GM13976 (cell line): ENCODE measurements at regions not wholly inside any gene's neighbourhood (a gene's known extent, or its start where the extent isn't known, plus 50 kb on each side); places are given as distances from the start of the nearest gene placed in this dataset.
"Not testable (repeated sequence)": the region's sequence is repeated elsewhere in the genome, so short reads cannot be mapped to it uniquely, and the experiment has no call there.

ENCODE experiments used
- DNase-seq: peaks from one replicate; pipeline ENCODE4 v3.0.0; 2012; ENCODE audit warnings: low spot score
- in situ Hi-C: fragments of 300-500 bp; cut with MboI; formaldehyde crosslinking; loops from one replicate; pipeline ENCODE4 v1.12.0; 2022; ENCODE audit warnings: low sequenced_read_pairs, mixed read lengths, inconsistent platforms; ENCODE audit not compliant: unreplicated experiment
- TF ChIP-seq, protein P1 (sequence below): IDR thresholded peaks from 2 replicates; pipeline ENCODE4 v1.5.1; 2012; ENCODE audit warnings: borderline replicate concordance, mild to moderate bottlenecking; ENCODE audit not compliant: insufficient read depth; ENCODE audit errors: extremely low read depth, missing control alignments, control extremely low read depth

GRCh38 chr1:201731592-201731991 is 97.4 kb upstream of the IPO9 start:
- DNase-seq: no peak
- TF ChIP-seq, protein P1, sequence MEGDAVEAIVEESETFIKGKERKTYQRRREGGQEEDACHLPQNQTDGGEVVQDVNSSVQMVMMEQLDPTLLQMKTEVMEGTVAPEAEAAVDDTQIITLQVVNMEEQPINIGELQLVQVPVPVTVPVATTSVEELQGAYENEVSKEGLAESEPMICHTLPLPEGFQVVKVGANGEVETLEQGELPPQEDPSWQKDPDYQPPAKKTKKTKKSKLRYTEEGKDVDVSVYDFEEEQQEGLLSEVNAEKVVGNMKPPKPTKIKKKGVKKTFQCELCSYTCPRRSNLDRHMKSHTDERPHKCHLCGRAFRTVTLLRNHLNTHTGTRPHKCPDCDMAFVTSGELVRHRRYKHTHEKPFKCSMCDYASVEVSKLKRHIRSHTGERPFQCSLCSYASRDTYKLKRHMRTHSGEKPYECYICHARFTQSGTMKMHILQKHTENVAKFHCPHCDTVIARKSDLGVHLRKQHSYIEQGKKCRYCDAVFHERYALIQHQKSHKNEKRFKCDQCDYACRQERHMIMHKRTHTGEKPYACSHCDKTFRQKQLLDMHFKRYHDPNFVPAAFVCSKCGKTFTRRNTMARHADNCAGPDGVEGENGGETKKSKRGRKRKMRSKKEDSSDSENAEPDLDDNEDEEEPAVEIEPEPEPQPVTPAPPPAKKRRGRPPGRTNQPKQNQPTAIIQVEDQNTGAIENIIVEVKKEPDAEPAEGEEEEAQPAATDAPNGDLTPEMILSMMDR: no peak
- in situ Hi-C loops: no loop called here

GRCh38 chr1:201732351-201732750 is 96.6 kb upstream of the IPO9 start:
- in situ Hi-C loops: no loop called here
- TF ChIP-seq, protein P1: no peak
- no peak for DNase-seq

DNA sequence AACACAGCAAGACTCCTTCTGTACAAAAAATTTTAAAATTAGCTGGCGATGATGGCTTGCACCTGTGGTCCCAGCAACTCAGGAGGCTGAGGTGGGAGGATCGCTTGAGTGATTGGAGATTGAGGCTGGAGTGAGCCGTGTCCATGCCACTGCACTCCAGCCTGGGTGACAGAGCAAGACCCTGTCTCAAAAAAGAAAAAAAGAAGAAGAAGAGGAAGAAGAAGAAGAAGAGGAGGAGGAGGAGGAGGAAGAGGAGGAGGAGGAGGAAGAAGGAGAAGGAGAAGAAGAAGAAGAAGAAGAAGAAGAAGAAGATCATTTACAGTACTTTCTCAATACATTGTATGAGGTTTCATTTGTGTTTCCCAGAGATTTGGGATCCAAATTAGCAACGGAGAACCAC is 94.7 kb upstream of the IPO9 start:
- in situ Hi-C loops, DNase-seq: not testable (repeated sequence)

DNA sequence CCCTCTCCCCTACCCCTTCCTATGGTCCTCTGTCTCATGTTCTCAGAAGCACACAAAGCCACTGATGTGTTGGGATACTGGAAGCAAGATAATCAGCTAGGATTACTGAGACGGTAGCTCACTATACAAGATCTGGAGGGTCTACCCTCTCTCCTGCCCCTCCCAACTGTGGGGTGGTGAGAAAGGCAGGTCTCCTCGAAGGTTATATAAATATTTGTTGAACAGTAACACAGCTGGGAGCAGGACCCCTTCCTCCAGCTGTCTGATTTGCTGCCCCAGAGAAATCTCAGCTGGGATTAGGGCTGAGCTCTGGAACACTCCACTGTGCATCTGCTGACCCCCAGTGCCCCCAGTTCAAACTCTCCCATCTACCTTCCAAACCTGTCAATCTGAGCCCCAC is 94.2 kb upstream of the IPO9 start:
- TF ChIP-seq, protein P1: no peak
- DNase-seq: no peak
- in situ Hi-C loops: no loop called here

GRCh38 chr1:201736707-201737320 is 92.1 kb upstream of the IPO9 start:
- in situ Hi-C loops: no loop called here
- DNase-seq: no peak
- TF ChIP-seq, protein P1: no peak

DNA sequence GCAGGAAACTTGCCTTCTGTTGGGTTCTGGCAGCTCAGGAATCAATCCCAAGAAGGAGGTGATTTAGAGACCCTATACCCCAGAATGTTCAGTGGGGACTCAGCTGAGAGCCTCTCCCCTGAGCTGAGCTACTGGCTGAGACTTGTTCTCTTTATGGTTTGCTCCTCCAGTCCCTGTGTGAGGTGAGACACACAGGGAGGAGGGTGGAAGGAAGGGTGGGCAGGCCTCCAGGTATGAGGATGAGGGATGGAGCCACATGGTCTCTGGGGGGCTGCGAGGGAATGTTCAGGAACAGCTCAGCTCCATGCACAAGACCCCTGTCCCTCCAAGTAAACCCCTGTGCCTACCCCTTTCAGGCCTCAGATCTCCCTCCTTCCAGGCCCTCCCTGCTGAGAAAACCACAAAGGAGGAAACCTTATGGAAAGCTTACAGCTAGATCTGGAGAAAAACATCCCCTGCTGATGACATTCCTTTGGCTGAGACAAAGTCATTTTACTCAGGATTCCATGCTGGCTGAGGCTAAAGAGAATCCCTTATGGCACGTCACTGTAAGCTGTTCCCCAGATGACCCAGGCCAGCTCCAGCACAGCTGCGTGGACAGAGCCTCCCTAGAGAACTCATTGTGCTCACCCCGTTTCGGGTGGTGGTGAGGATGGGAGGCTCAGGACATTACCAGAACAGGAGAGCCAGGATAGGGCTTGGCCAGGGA is 91.5 kb upstream of the IPO9 start:
- DNase-seq: no peak
- in situ Hi-C loops: no loop called here
- TF ChIP-seq, protein P1: no peak

DNA sequence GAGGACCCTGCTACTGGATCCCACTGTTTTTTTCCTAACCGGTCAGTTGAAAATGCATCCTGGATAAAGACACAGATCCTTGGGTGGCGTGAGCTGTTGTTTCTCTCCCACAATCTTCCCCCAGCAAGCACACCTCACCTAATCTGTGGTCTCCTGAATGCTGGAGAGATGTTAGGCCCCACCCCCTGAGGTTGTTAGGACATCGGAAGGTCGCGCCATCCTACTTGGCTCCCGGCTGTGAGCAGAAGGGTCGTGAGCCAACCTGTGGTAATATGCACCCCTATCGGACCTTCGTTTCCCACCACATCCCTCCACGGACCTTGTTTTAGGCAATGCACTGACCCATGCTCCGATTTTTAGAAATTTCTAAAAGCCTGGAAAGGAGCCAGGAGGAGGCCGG is 89.9 kb upstream of the IPO9 start:
- DNase-seq: no peak
- TF ChIP-seq, protein P1: no peak
- in situ Hi-C loops: no loop called here
